Natural killer cell (primary cell): ENCODE measurements at regions not wholly inside any gene's neighbourhood (a gene's known extent, or its start where the extent isn't known, plus 50 kb on each side); places are given as distances from the start of the nearest gene placed in this dataset.

ENCODE experiments used
- ATAC-seq, 3 donors: fragments of 150-1000 bp in 2 of 3; fragments of 200-7000 bp in 1 of 3; cut with Tn5 transposase; 1 replicate in 1 of 3; 2 replicates in 2 of 3; pipeline ENCODE4 v1.10.0; 2021; ENCODE audit warnings: mild to moderate bottlenecking in 2 of 3, moderate library complexity in 2 of 3
- DNase-seq, 2 donors: peaks; one replicate each; pipeline versions ENCODE4 v3.0.0 to v3.0.0-alpha.2; 2013 to 2021; ENCODE audit warnings: mixed read lengths in 1 of 2
- H3K27ac ChIP-seq: one replicate; pipeline ENCODE4 v1.5.1; 2013; ENCODE audit warnings: mild to moderate bottlenecking, low read length
- H3K27me3 ChIP-seq: one replicate; pipeline ENCODE4 v1.6.1; 2013; ENCODE audit warnings: low read length; ENCODE audit not compliant: control insufficient read depth, insufficient read depth
- H3K36me3 ChIP-seq: one replicate; pipeline ENCODE4 v1.6.1; 2013; ENCODE audit warnings: low read length; ENCODE audit not compliant: control insufficient read depth, insufficient read depth
- H3K4me1 ChIP-seq: one replicate; pipeline ENCODE4 v1.6.1; 2013; ENCODE audit warnings: low read length; ENCODE audit not compliant: control insufficient read depth, insufficient read depth
- H3K4me3 ChIP-seq: one replicate; pipeline ENCODE4 v1.5.1; 2013; ENCODE audit warnings: low read length
- H3K9me3 ChIP-seq: one replicate; pipeline ENCODE4 v1.6.1; 2013; ENCODE audit warnings: low read length; ENCODE audit not compliant: control insufficient read depth, insufficient read depth
- H3K27ac Mint-ChIP-seq, 2 donors: one replicate each; pipeline ENCODE4 v1.8.0; 2022; ENCODE audit warnings: mild to moderate bottlenecking in 2 of 2, mixed read lengths in 2 of 2, moderate library complexity in 1 of 2
- H3K27me3 Mint-ChIP-seq, 2 donors: one replicate each; pipeline ENCODE4 v1.8.0; 2022; ENCODE audit warnings: low read depth in 2 of 2, mixed read lengths in 2 of 2
- H3K36me3 Mint-ChIP-seq: one replicate; pipeline ENCODE4 v1.8.0; 2022; ENCODE audit warnings: mixed read lengths
- H3K4me1 Mint-ChIP-seq, 2 donors: one replicate each; pipeline ENCODE4 v1.8.0; 2022; ENCODE audit warnings: mixed read lengths in 2 of 2
- H3K4me3 Mint-ChIP-seq: one replicate; pipeline ENCODE4 v1.8.0; 2022; ENCODE audit warnings: mild to moderate bottlenecking, moderate library complexity, mixed read lengths
- H3K9me3 Mint-ChIP-seq, 2 donors: one replicate each; pipeline ENCODE4 v1.8.0; 2022; ENCODE audit warnings: mixed read lengths in 2 of 2
- WGBS: methylation state at CpG from one replicate; pipeline ENCODE4 v1.1.7; 2013; ENCODE audit warnings: missing lambda C conversion rate; ENCODE audit not compliant: insufficient coverage; 5-methylcytosine and 5-hydroxymethylcytosine counted together
- intact Hi-C: fragments of 100-400 bp; cut with micrococcal nuclease; formaldehyde crosslinking; loops from one replicate; pipeline ENCODE4 v1.14.2; 2022
- TF ChIP-seq, protein P1 (sequence below): fragments of 200-600 bp; IDR thresholded peaks from one replicate; pipeline ENCODE4 v1.8.0; 2022; ENCODE audit warnings: antibody characterized with exemption

GRCh38 chr10:128574581-128575210 is 448.5 kb upstream of the MKI67 start:
- no peak overlapping the region for H3K27ac ChIP-seq
- H3K36me3 ChIP-seq: no peaks in the 10 kb centered on the region
- WGBS: 80% methylated on average over 14 of the region's 16 CpGs
- no peak for ATAC-seq
- Mint-ChIP-seq H3K9me3 (no peaks in the 10 kb centered on the region), H3K27me3 (no peaks in the 10 kb centered on the region), H3K4me3 (no peak overlapping the region), H3K36me3 (no peaks in the 10 kb centered on the region), H3K27ac (no peak overlapping the region), H3K4me1 (no peaks in the 10 kb centered on the region)
- H3K27me3 ChIP-seq: no peaks in the 10 kb centered on the region
- no peaks in the 10 kb centered on the region for H3K9me3 ChIP-seq
- no peak for DNase-seq
- H3K4me3 ChIP-seq: no peak overlapping the region
- no peaks in the 10 kb centered on the region for H3K4me1 ChIP-seq
- TF ChIP-seq, protein P1, sequence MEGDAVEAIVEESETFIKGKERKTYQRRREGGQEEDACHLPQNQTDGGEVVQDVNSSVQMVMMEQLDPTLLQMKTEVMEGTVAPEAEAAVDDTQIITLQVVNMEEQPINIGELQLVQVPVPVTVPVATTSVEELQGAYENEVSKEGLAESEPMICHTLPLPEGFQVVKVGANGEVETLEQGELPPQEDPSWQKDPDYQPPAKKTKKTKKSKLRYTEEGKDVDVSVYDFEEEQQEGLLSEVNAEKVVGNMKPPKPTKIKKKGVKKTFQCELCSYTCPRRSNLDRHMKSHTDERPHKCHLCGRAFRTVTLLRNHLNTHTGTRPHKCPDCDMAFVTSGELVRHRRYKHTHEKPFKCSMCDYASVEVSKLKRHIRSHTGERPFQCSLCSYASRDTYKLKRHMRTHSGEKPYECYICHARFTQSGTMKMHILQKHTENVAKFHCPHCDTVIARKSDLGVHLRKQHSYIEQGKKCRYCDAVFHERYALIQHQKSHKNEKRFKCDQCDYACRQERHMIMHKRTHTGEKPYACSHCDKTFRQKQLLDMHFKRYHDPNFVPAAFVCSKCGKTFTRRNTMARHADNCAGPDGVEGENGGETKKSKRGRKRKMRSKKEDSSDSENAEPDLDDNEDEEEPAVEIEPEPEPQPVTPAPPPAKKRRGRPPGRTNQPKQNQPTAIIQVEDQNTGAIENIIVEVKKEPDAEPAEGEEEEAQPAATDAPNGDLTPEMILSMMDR: no peak
- intact Hi-C loops: no loop called here

GRCh38 chr10:128575761-128576160 is 449.5 kb upstream of the MKI67 start:
- H3K4me1 ChIP-seq: no peaks in the 10 kb centered on the region
- no peaks in the 10 kb centered on the region for H3K9me3 ChIP-seq
- Mint-ChIP-seq H3K4me1 (no peaks in the 10 kb centered on the region), H3K27me3 (peaks cover under 1 to 10% of the 10 kb centered on the region in 2 donors), H3K36me3 (no peaks in the 10 kb centered on the region), H3K4me3 (no peak overlapping the region), H3K9me3 (no peaks in the 10 kb centered on the region), H3K27ac (no peak overlapping the region)
- intact Hi-C loops: no loop called here
- no peak for DNase-seq
- H3K4me3 ChIP-seq: no peak overlapping the region
- ATAC-seq: no peak
- TF ChIP-seq, protein P1: no peak
- no peak overlapping the region for H3K27ac ChIP-seq
- H3K36me3 ChIP-seq: no peaks in the 10 kb centered on the region
- H3K27me3 ChIP-seq: no peaks in the 10 kb centered on the region
- WGBS: 97% methylated on average over 2 of the region's 2 CpGs

DNA sequence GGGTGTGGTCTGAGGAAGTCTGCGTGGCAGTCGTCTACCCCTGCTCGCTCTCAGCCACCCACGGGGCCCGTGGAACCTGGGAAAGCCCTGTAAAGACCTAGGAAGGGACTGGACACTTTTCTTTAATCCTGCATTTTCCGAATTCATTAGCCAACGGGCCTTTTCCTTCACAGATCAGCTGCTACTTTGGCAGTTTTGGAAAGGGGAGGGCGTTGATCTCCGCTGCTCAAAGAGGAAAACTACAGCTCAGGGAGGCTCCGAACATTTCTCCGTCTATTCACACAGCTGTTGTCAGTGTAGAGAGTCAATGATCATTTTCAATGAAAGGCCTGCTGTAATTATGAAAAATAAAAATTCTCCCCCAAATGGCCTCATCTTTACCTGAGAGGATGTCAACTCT is 450.1 kb upstream of the MKI67 start:
- Histone ChIP-seq H3K4me1 (no peaks in the 10 kb centered on the region), H3K27me3 (no peaks in the 10 kb centered on the region), H3K4me3 (no peak overlapping the region), H3K27ac (no peak overlapping the region), H3K9me3 (no peaks in the 10 kb centered on the region), H3K36me3 (no peaks in the 10 kb centered on the region)
- DNase-seq: no peak
- intact Hi-C loops: no loop called here
- ATAC-seq: no peak
- Mint-ChIP-seq H3K4me1 (no peaks in the 10 kb centered on the region), H3K4me3 (no peak overlapping the region), H3K27me3 (peaks cover 4 to 14% of the 10 kb centered on the region in 2 donors), H3K36me3 (no peaks in the 10 kb centered on the region), H3K9me3 (no peaks in the 10 kb centered on the region), H3K27ac (no peak overlapping the region)
- WGBS: 90% methylated on average over 11 of the region's 11 CpGs
- TF ChIP-seq, protein P1: no peak
